MCF 10A (cell line): ENCODE measurements at regions not wholly inside any gene's neighbourhood (a gene's known extent, or its start where the extent isn't known, plus 50 kb on each side); places are given as distances from the start of the nearest gene placed in this dataset.

Experiments used
- BruUV-seq: library from RNA; stranded (reverse); fragments of 400-500 nt; replicated peaks from 2 replicates; lab custom pipeline; 2021; lab: Mats Ljungman, UMichigan
- CTCF ChIA-PET: fragments of 300-600 bp; sonication (Branson Sonifier 250); formaldehyde crosslinking; extraction: SDS; loops from one replicate; lab custom pipeline; 2021; ENCODE audit warnings: antibody characterized with exemption, inconsistent platforms; lab: Yijun Ruan, JAX
- POLR2A ChIA-PET: fragments of 300-600, 350-650 bp; sonication (Branson Sonifier 250); formaldehyde crosslinking; extraction: SDS; loops from one replicate; lab custom pipeline; 2020; ENCODE audit warnings: antibody characterized with exemption, inconsistent platforms; lab: Yijun Ruan, JAX
- DNase-seq: peaks from one replicate; pipeline ENCODE4 v3.0.0-alpha.2; 2018; ENCODE audit not compliant: unreplicated experiment
- H3K27ac Mint-ChIP-seq: one replicate; pipeline ENCODE4 v1.8.0; 2022; ENCODE audit warnings: mild to moderate bottlenecking, low read depth, mixed read lengths; ENCODE audit not compliant: unreplicated experiment
- H3K27me3 Mint-ChIP-seq: one replicate; pipeline ENCODE4 v1.8.0; 2022; ENCODE audit warnings: mixed read lengths; ENCODE audit not compliant: insufficient read depth, unreplicated experiment
- H3K36me3 Mint-ChIP-seq: one replicate; pipeline ENCODE4 v1.8.0; 2022; ENCODE audit warnings: mild to moderate bottlenecking, moderate library complexity, mixed read lengths; ENCODE audit not compliant: insufficient read depth, unreplicated experiment
- H3K4me1 Mint-ChIP-seq: one replicate; pipeline ENCODE4 v1.8.0; 2022; ENCODE audit warnings: mixed read lengths; ENCODE audit not compliant: insufficient read depth, unreplicated experiment
- H3K4me3 Mint-ChIP-seq: one replicate; pipeline ENCODE4 v1.8.0; 2022; ENCODE audit warnings: mild to moderate bottlenecking, moderate library complexity, mixed read lengths; ENCODE audit not compliant: unreplicated experiment
- H3K9me3 Mint-ChIP-seq: one replicate; pipeline ENCODE4 v1.8.0; 2022; ENCODE audit warnings: mixed read lengths; ENCODE audit not compliant: unreplicated experiment
- intact Hi-C: fragments of 100-400 bp; cut with micrococcal nuclease; formaldehyde crosslinking; loops from 2 replicates; pipeline ENCODE4 v1.14.1; 2022
- TF ChIP-seq, protein P1 (sequence below): fragments of 200-600 bp; IDR thresholded peaks from one replicate; pipeline ENCODE4 v1.8.0; 2022; ENCODE audit warnings: antibody characterized with exemption, mild to moderate bottlenecking; ENCODE audit not compliant: unreplicated experiment

DNA sequence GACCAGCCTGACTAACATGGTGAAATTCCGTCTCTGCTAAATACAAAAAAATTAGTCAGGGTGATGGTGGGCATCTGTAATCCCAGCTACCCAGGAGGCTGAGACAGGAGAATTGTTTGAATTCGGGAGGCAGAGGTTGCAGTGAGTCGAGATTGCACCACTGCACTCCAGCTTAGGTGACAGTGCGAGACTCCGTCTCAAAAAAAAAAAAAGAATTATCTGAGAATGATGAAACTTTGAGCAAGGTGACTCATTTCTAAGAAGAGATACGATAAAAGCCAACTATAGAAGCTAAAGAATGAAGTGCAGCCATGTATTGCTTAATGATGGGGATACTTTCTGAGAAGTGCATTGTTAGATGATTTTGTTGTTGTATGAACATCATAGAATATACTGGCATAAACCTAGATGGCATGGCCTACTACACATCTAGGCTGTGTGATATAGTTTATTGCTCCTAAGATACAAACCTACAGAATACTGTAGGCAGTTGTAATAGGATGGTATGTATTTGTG lies 64.7 kb downstream of the SNRPE start:
- TF ChIP-seq, protein P1, sequence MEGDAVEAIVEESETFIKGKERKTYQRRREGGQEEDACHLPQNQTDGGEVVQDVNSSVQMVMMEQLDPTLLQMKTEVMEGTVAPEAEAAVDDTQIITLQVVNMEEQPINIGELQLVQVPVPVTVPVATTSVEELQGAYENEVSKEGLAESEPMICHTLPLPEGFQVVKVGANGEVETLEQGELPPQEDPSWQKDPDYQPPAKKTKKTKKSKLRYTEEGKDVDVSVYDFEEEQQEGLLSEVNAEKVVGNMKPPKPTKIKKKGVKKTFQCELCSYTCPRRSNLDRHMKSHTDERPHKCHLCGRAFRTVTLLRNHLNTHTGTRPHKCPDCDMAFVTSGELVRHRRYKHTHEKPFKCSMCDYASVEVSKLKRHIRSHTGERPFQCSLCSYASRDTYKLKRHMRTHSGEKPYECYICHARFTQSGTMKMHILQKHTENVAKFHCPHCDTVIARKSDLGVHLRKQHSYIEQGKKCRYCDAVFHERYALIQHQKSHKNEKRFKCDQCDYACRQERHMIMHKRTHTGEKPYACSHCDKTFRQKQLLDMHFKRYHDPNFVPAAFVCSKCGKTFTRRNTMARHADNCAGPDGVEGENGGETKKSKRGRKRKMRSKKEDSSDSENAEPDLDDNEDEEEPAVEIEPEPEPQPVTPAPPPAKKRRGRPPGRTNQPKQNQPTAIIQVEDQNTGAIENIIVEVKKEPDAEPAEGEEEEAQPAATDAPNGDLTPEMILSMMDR, result no peak
- Mint-ChIP-seq H3K36me3 (no peaks in the 10 kb centered on the region), H3K4me3 (no peak overlapping the region), H3K4me1 (peaks cover 21% of the 10 kb centered on the region), H3K27ac (peak overlapping the region; percentile 57), H3K27me3 (no peaks in the 10 kb centered on the region), H3K9me3 (no peaks in the 10 kb centered on the region)
- ChIA-PET CTCF (interaction anchor here (1.0 to 1.2 kb wide), 4 partner anchors 34 to 203 kb away, joined by 3 to 4 read pairs (median 4); no protein-coding TSS in a partner anchor), POLR2A (interaction anchor here (0.6 to 1.9 kb wide), 10 partner anchors 9 to 133 kb away, joined by 3 to 8 read pairs (median 4); no protein-coding TSS in a partner anchor)
- no TSS peak for BruUV-seq
- intact Hi-C loops, result loop anchor here (1.0 to 2.0 kb wide), 4 partner anchors 19 to 147 kb away; partner anchors contain the start of genes SNRPE and SOX13
- DNase-seq, result peak; percentile 85

DNA sequence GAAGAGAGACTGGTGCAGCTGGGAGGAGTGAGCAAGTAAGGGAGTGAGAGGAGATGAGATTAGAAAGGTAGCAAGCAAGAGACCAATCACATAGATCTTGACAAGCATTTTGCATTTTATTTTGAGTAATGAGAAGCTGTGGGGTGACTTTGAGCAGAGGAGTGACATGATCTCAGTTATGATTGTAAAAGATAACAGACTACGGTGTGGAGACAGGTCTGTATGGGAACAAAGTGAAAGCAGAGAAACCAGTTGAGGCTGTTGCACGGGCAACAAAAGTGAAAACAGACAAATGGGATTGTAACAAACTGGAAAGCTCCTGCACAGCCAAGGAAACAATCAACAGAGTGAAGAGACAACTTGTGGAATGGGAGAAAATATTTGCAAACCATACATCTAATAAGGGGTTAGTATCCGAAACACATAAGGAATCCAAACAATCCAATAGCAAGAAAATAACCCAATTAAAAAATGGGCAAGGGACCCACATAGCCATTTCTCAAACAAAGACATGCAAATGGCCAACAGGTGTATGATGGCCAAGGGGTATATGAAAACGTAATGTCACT lies 68.4 kb downstream of the SNRPE start:
- TF ChIP-seq, protein P1, result no peak
- no peaks in the 10 kb centered on the region for H3K36me3 Mint-ChIP-seq
- H3K9me3 Mint-ChIP-seq, result no peaks in the 10 kb centered on the region
- H3K4me3 Mint-ChIP-seq, result no peak overlapping the region
- ChIA-PET POLR2A (interaction anchor here (0.5 to 1.4 kb wide), 3 partner anchors 59 to 144 kb away, joined by 3 to 4 read pairs (median 3); no protein-coding TSS in a partner anchor), CTCF (no interaction called here)
- DNase-seq, result no peak
- H3K4me1 Mint-ChIP-seq, result peaks cover 27% of the 10 kb centered on the region
- no peak overlapping the region for H3K27ac Mint-ChIP-seq
- intact Hi-C loops, result no loop called here
- no TSS peak for BruUV-seq
- H3K27me3 Mint-ChIP-seq, result no peaks in the 10 kb centered on the region

DNA sequence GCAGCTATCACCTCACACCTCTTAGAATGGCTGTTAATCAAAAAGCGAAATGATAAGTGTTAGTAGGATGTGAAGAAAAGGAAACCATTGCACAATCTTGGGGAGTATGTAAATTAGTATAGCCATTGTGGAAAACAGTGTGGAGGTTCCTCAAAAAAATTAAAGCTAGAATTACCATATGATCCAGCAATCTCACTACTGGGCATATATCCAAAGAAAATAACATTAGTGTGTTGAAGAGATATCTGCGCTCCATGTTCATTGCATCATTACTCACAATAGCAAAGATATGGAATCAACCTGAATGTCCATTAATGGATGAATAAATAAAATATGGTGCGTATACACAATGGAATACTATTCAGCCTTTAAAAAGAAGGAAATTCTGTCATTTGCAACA lies 68.9 kb downstream of the SNRPE start:
- intact Hi-C loops, result no loop called here
- Mint-ChIP-seq H3K27ac (no peak overlapping the region), H3K36me3 (no peaks in the 10 kb centered on the region), H3K27me3 (no peaks in the 10 kb centered on the region), H3K9me3 (no peaks in the 10 kb centered on the region), H3K4me1 (peaks cover 27% of the 10 kb centered on the region), H3K4me3 (no peak overlapping the region)
- TF ChIP-seq, protein P1, result no peak
- ChIA-PET POLR2A (interaction anchor here (0.5 to 0.9 kb wide), 2 partner anchors 59 to 128 kb away, joined by 3 read pairs; no protein-coding TSS in a partner anchor), CTCF (no interaction called here)
- peak; percentile 79 for DNase-seq
- BruUV-seq, result no TSS peak

DNA sequence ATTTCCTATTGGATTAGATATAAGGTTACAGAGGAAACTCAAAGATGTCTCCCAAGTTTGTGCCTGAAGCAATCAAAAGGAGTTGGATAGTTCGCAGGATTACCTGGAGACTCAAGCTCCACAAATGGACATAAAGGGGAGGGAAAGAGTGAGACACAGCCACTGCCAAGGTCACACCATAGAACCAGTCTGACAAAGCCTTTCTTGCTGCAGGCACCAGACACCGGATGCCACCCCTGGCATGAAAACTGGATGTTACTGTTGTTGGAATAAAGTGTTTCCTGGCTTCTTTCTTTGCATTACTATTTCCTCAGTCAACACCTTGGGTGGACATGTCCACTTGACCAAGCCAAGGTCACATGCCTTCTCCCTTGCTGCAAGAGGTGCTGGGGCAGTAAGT lies 70.6 kb downstream of the SNRPE start:
- TF ChIP-seq, protein P1, result no peak
- H3K36me3 Mint-ChIP-seq, result no peaks in the 10 kb centered on the region
- ChIA-PET CTCF (no interaction called here), POLR2A (interaction anchor here (0.7 kb wide), 1 partner anchor 183 kb away, joined by 3 read pairs; no protein-coding TSS in a partner anchor)
- no peak overlapping the region for H3K27ac Mint-ChIP-seq
- no peak overlapping the region for H3K4me3 Mint-ChIP-seq
- no peaks in the 10 kb centered on the region for H3K9me3 Mint-ChIP-seq
- no peaks in the 10 kb centered on the region for H3K27me3 Mint-ChIP-seq
- H3K4me1 Mint-ChIP-seq, result peaks cover 18% of the 10 kb centered on the region
- intact Hi-C loops, result no loop called here
- no peak for DNase-seq
- BruUV-seq, result no TSS peak
